ENCODE measurements at regions not wholly inside any gene's neighbourhood (a gene's known extent, or its start where the extent isn't known, plus 50 kb on each side); places are given as distances from the start of the nearest gene placed in this dataset.
"Not testable (repeated sequence)": the region's sequence is repeated elsewhere in the genome, so short reads cannot be mapped to it uniquely, and the experiment has no call there.

DNA sequence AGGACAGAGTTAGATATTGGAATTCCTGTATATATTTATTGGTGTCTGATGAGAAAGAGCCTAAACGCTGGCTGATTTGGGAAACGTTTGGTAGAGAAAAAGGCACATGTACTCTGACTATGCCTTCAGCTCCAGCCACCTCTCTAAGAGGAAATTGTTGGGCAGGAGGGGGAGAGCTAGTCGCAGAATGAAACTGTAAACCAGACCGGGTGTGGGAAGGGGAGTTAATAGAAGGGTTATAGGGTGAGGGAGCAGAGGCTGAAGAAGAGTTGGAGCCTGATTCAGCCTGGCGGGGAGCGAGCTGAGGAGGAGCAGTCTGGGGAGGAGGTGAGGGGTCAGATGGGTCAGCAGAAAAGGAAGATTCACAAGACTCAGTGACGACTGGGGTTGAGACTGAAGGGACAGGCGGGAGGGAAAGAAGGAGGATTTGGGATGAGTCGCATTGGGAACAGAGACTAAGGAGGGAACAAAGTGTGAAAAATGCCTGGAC, 54.2 kb upstream of the RHOU start:
- DNase-seq, result not testable (repeated sequence)

DNA sequence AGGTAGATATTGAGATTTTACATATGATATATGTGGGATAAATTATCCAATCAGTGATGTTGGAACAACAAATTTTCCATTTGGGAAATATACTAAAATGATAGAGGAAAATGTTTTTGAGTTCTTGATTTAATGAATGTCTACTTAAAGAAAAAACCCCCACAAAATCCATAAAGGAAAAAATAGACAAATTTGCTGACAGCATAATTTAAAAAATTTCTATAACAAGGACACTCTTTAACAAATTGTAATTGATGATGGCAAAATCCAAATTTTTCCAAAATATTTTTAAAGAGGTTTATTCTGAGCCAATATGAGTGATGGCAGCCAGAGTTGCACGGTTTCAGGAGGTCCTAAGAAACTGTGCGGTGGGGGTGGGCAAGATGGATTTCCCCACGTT, 51.9 kb upstream of the RHOU start:
- DNase-seq, result no peak

DNA sequence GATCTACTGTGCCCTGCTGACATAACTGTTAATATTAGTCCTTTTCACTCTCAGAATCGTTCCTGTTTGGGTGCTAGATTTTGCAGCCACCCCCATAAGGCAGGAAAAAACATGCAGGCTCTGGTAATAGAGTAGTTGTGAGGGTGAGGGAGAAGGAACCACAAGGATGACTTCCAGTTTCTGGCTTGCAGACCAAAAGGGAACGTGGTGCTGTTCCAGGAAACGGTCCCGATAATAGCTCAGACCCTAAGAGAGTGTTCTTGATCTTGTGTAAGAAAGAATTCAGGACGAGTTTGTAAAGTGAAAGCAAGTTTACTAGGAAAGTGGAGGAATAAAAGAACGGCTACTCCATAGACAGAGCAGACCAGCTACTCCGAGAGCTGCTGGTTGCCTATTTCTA, 50.7 kb upstream of the RHOU start:
- DNase-seq, result no peak

DNA sequence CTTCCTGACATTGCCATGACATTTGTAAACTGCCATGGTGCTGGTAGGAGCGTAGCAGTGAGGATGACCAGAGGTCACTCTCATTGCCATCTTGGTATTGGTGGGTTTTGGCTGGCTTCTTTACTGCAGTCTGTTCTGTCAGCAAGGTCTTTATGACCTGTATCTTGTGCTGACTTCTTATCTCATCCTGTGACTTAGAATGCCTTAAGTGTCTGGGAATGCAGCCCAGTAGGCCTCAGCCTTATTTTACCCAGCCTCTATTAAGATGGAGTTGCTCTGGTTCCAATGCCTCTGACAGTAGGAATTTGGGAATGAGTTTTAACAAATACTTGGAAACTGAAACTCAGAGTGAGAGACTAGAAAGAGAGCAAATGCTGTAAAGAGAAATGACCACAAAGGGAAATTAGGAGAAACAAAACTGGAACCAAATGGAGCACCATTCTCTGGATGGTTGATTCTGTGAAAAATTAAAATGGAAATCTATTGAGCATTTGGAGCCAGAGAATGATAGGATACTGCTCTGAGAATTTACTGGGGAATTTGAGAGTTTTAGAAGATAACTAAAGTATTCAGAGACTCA, 50.1 kb upstream of the RHOU start:
- DNase-seq, result no peak
